Fibroblast of skin of left quadriceps (primary cell): ENCODE measurements at regions not wholly inside any gene's neighbourhood (a gene's known extent, or its start where the extent isn't known, plus 50 kb on each side); places are given as distances from the start of the nearest gene placed in this dataset.
A peak's percentile ranks its signal among the peaks of the same experiment; 100 is the strongest.

ENCODE experiments used
- DNase-seq, 2 experiments: peaks; one replicate each; pipeline ENCODE4 v3.0.0-alpha.2; 2013; ENCODE audit warnings: low read depth in 2 of 2

GRCh38 chr15:25563596-25563995, 124.8 kb upstream of the UBE3A start:
- DNase-seq: no peak

- no peak for DNase-seq
Observed at GRCh38 chr15:25557926-25558325, 119.1 kb upstream of the UBE3A start.

- no peak for DNase-seq
Observed at GRCh38 chr15:25556136-25556535, 117.3 kb upstream of the UBE3A start.

- DNase-seq: no peak
Observed at GRCh38 chr15:25554640-25555039, 115.8 kb upstream of the UBE3A start.

GRCh38 chr15:25548600-25548999, 109.8 kb upstream of the UBE3A start:
- no peak for DNase-seq

GRCh38 chr15:25545889-25546288, 107.1 kb upstream of the UBE3A start:
- DNase-seq: no peak

GRCh38 chr15:25545017-25545416, 106.2 kb upstream of the UBE3A start:
- peak; percentile 8 to 10 for DNase-seq

GRCh38 chr15:25544076-25544475, 105.3 kb upstream of the UBE3A start:
- no peak for DNase-seq

- DNase-seq: peak; percentile 40 to 45
Observed at GRCh38 chr15:25543196-25543595, 104.4 kb upstream of the UBE3A start.

- no peak for DNase-seq
Observed at GRCh38 chr15:25541228-25541627, 102.4 kb upstream of the UBE3A start.

- no peak for DNase-seq
Observed at GRCh38 chr15:25536801-25537611, 98.2 kb upstream of the UBE3A start.

- DNase-seq: no peak
Observed at GRCh38 chr15:25535866-25536265, 97.0 kb upstream of the UBE3A start.

- DNase-seq: no peak
Observed at GRCh38 chr15:25534293-25534692, 95.5 kb upstream of the UBE3A start.

GRCh38 chr15:25532269-25533140, 93.7 kb upstream of the UBE3A start:
- DNase-seq: no peak

GRCh38 chr15:25529774-25530173, 91.0 kb upstream of the UBE3A start:
- no peak for DNase-seq

- DNase-seq: no peak
Observed at GRCh38 chr15:25527118-25527517, 88.3 kb upstream of the UBE3A start.

- DNase-seq: no peak
Observed at GRCh38 chr15:25525741-25526140, 86.9 kb upstream of the UBE3A start.

GRCh38 chr15:25515633-25516032, 76.8 kb upstream of the UBE3A start:
- DNase-seq: no peak

GRCh38 chr15:25514522-25514921, 75.7 kb upstream of the UBE3A start:
- no peak for DNase-seq

- DNase-seq: no peak
Observed at GRCh38 chr15:25512957-25513356, 74.1 kb upstream of the UBE3A start.

GRCh38 chr15:25510146-25510545, 71.3 kb upstream of the UBE3A start:
- DNase-seq: no peak

- no peak for DNase-seq
Observed at GRCh38 chr15:25509703-25510102, 70.9 kb upstream of the UBE3A start.
